GM23338 (cell line): ENCODE measurements at regions not wholly inside any gene's neighbourhood (a gene's known extent, or its start where the extent isn't known, plus 50 kb on each side); places are given as distances from the start of the nearest gene placed in this dataset.
A peak's percentile ranks its signal among the peaks of the same experiment; 100 is the strongest.

ENCODE experiments used
- ATAC-seq: fragments of 200-7000 bp; cut with Tn5 transposase; 3 replicates; pipeline ENCODE4 v1.9.1; 2020
- DNase-seq: peaks from one replicate; pipeline ENCODE4 v3.0.0-alpha.2; 2015; ENCODE audit warnings: low spot score
- H2AFZ ChIP-seq: fragments of 200-600 bp; sonication (generic); 2 replicates; pipeline ENCODE4 v1.8.0; 2016; ENCODE audit warnings: antibody characterized with exemption, mild to moderate bottlenecking, moderate library complexity
- H3F3A ChIP-seq: fragments of 200-600 bp; sonication (generic); replicated peaks from 2 replicates; pipeline ENCODE4 v1.8.0; 2017; ENCODE audit warnings: antibody characterized with exemption, mixed run types, low read depth
- H3K27ac ChIP-seq: fragments of 200-600 bp; sonication (generic); 2 replicates; pipeline ENCODE4 v1.6.1; 2016; ENCODE audit warnings: low read depth
- H3K27me3 ChIP-seq: fragments of 200-600 bp; sonication (generic); 2 replicates; pipeline ENCODE4 v1.8.0; 2016; ENCODE audit warnings: mild to moderate bottlenecking, mixed run types, moderate library complexity; ENCODE audit not compliant: insufficient read depth
- H3K36me3 ChIP-seq: fragments of 200-600 bp; sonication (generic); 2 replicates; pipeline ENCODE4 v1.8.0; 2016; ENCODE audit warnings: mild to moderate bottlenecking; ENCODE audit not compliant: insufficient read depth
- H3K4me1 ChIP-seq: fragments of 200-600 bp; sonication (generic); 2 replicates; pipeline ENCODE4 v1.8.0; 2016; ENCODE audit warnings: mild to moderate bottlenecking, moderate library complexity; ENCODE audit not compliant: insufficient read depth
- H3K4me2 ChIP-seq: fragments of 200-600 bp; sonication (generic); 2 replicates; pipeline ENCODE4 v1.7.1; 2017; ENCODE audit warnings: mixed run types
- H3K4me3 ChIP-seq: fragments of 200-600 bp; sonication (generic); 2 replicates; pipeline ENCODE4 v1.6.1; 2016; ENCODE audit warnings: mixed run types
- H3K79me2 ChIP-seq: fragments of 200-600 bp; sonication (generic); replicated peaks from 2 replicates; pipeline ENCODE4 v1.8.0; 2017; ENCODE audit warnings: mild to moderate bottlenecking; ENCODE audit not compliant: insufficient read depth
- H3K9me2 ChIP-seq: fragments of 200-600 bp; sonication (generic); 2 replicates; pipeline ENCODE4 v1.8.0; 2017; ENCODE audit not compliant: insufficient read depth
- H4K20me1 ChIP-seq: fragments of 200-600 bp; sonication (generic); replicated peaks from 2 replicates; pipeline ENCODE4 v1.8.0; 2017; ENCODE audit warnings: mild to moderate bottlenecking; ENCODE audit not compliant: insufficient read depth
- H3K27ac Mint-ChIP-seq: 2 replicates; pipeline ENCODE4 v1.8.0; 2020; ENCODE audit warnings: inconsistent platforms, mild to moderate bottlenecking, moderate library complexity, mixed read lengths
- H3K27me3 Mint-ChIP-seq: 3 replicates; pipeline ENCODE4 v1.8.0; 2022; ENCODE audit warnings: low read depth, mild to moderate bottlenecking, moderate library complexity, mixed read lengths, inconsistent platforms; ENCODE audit not compliant: insufficient read depth, poor library complexity
- H3K36me3 Mint-ChIP-seq: 3 replicates; pipeline ENCODE4 v1.8.0; 2021; ENCODE audit warnings: low read depth, mild to moderate bottlenecking, inconsistent platforms, moderate library complexity, mixed read lengths
- H3K4me1 Mint-ChIP-seq: 3 replicates; pipeline ENCODE4 v1.8.0; 2020; ENCODE audit warnings: mild to moderate bottlenecking, inconsistent platforms, mixed read lengths
- H3K4me3 Mint-ChIP-seq: 3 replicates; pipeline ENCODE4 v1.8.0; 2021; ENCODE audit warnings: moderate library complexity, mild to moderate bottlenecking, inconsistent platforms, mixed read lengths
- H3K9me3 Mint-ChIP-seq: 3 replicates; pipeline ENCODE4 v1.8.0; 2020; ENCODE audit warnings: moderate library complexity, mild to moderate bottlenecking, inconsistent platforms, mixed read lengths
- CREB1 ChIP-seq: fragments of 250-450 bp; sonication (Bioruptor Pico); IDR thresholded peaks from 2 replicates; pipeline ENCODE4 v1.5.0; 2020; ENCODE audit warnings: low read depth, mild to moderate bottlenecking, moderate library complexity
- EZH2 ChIP-seq: fragments of 200-600 bp; sonication (generic); IDR thresholded peaks from one replicate; pipeline ENCODE4 v1.8.0; 2017; ENCODE audit warnings: antibody characterized with exemption, mild to moderate bottlenecking, low read depth; ENCODE audit not compliant: unreplicated experiment
- EZH2phosphoT487 ChIP-seq: fragments of 200-600 bp; sonication (generic); IDR thresholded peaks from one replicate; pipeline ENCODE4 v1.8.1; 2018; ENCODE audit warnings: antibody characterized with exemption; ENCODE audit not compliant: unreplicated experiment
- JUNB ChIP-seq: IDR thresholded peaks from one replicate; pipeline ENCODE4 v1.6.1; 2016; ENCODE audit warnings: antibody characterized with exemption; ENCODE audit not compliant: unreplicated experiment
- NANOG ChIP-seq: IDR thresholded peaks from 2 replicates; pipeline ENCODE4 v1.6.1; 2016; ENCODE audit warnings: antibody characterized with exemption, borderline replicate concordance
- POLR2AphosphoS5 ChIP-seq: IDR thresholded peaks from 2 replicates; pipeline ENCODE4 v1.6.1; 2016; ENCODE audit warnings: antibody characterized with exemption, low read depth
- REST ChIP-seq: IDR thresholded peaks from one replicate; pipeline ENCODE4 v1.6.1; 2018; ENCODE audit warnings: antibody characterized with exemption; ENCODE audit not compliant: unreplicated experiment
- STAT1 ChIP-seq: IDR thresholded peaks from one replicate; pipeline ENCODE4 v1.6.1; 2016; ENCODE audit warnings: antibody characterized with exemption; ENCODE audit not compliant: unreplicated experiment
- ZNF114 ChIP-seq: fragments of 250-450 bp; sonication (Bioruptor Pico); IDR thresholded peaks from 2 replicates; pipeline ENCODE4 v1.5.0; 2020; ENCODE audit warnings: mild to moderate bottlenecking, moderate library complexity
- ZNF331 ChIP-seq: fragments of 250-450 bp; sonication (Bioruptor Pico); IDR thresholded peaks from 2 replicates; pipeline ENCODE4 v1.5.0; 2020; ENCODE audit warnings: low read depth, mild to moderate bottlenecking, moderate library complexity
- TF ChIP-seq, protein P1 (sequence below), 2 experiments: fragments of 200-600 bp in 1 of 2; sonication (generic) in 1 of 2; conservative IDR thresholded peaks; 2 replicates each; pipeline versions ENCODE4 v1.5.1 to v1.6.1; 2016 to 2017; ENCODE audit warnings: antibody characterized with exemption in 2 of 2, low read depth in 2 of 2, mild to moderate bottlenecking in 2 of 2, moderate library complexity in 1 of 2
- TF ChIP-seq, protein P2 (sequence below): IDR thresholded peaks from 2 replicates; pipeline ENCODE4 v1.6.1; 2016; ENCODE audit warnings: antibody characterized with exemption
- TF ChIP-seq, protein P3 (sequence below): fragments of 250-450 bp; sonication (Bioruptor Pico); IDR thresholded peaks from 2 replicates; pipeline ENCODE4 v1.5.0; 2020; ENCODE audit warnings: mild to moderate bottlenecking, moderate library complexity

DNA sequence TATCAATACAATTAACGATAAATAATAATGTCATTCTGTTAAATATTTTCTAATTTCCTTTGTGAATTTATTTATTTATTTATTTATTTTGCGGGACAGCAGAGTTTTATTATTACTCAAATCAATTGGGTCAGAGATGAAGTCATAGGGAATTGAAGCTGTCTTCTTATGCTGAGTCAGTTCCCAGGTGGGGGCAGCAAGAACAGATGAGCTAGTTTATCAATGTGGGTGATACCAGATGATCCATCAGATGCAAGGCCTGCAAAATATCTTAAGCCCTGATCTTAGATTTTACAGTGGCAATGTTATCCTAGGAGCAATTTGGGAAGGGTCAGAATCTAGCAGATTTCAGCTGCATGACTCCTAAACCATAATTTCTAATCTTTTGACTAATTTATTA is 1050.3 kb downstream of the OTOL1 start:
- DNase-seq (no peak), ATAC-seq (no peak)
- Mint-ChIP-seq H3K27me3 (no peaks in the 10 kb centered on the region), H3K36me3 (peaks cover 38% of the 10 kb centered on the region), H3K4me3 (no peak overlapping the region), H3K27ac (no peak overlapping the region), H3K4me1 (0 out of 3 replicates have a peak, but pooled peaks cover 4% of the 10 kb centered on the region), H3K9me3 (peaks cover 35% of the 10 kb centered on the region)
- no peak overlapping the region for H3K27ac ChIP-seq
- TF ChIP-seq, protein P1, sequence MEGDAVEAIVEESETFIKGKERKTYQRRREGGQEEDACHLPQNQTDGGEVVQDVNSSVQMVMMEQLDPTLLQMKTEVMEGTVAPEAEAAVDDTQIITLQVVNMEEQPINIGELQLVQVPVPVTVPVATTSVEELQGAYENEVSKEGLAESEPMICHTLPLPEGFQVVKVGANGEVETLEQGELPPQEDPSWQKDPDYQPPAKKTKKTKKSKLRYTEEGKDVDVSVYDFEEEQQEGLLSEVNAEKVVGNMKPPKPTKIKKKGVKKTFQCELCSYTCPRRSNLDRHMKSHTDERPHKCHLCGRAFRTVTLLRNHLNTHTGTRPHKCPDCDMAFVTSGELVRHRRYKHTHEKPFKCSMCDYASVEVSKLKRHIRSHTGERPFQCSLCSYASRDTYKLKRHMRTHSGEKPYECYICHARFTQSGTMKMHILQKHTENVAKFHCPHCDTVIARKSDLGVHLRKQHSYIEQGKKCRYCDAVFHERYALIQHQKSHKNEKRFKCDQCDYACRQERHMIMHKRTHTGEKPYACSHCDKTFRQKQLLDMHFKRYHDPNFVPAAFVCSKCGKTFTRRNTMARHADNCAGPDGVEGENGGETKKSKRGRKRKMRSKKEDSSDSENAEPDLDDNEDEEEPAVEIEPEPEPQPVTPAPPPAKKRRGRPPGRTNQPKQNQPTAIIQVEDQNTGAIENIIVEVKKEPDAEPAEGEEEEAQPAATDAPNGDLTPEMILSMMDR (conservative IDR thresholded peaks at IDR 0.05; ENCODE audit: low read depth in 2 of 2), result no peak
- TF ChIP-seq ZNF331 (CRISPR knock-in tag), result no peak
- no peak for TF ChIP-seq JUNB
- TF ChIP-seq, protein P2, sequence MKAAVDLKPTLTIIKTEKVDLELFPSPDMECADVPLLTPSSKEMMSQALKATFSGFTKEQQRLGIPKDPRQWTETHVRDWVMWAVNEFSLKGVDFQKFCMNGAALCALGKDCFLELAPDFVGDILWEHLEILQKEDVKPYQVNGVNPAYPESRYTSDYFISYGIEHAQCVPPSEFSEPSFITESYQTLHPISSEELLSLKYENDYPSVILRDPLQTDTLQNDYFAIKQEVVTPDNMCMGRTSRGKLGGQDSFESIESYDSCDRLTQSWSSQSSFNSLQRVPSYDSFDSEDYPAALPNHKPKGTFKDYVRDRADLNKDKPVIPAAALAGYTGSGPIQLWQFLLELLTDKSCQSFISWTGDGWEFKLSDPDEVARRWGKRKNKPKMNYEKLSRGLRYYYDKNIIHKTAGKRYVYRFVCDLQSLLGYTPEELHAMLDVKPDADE, result no peak
- TF ChIP-seq STAT1, result no peak
- no peak for TF ChIP-seq POLR2AphosphoS5
- TF ChIP-seq NANOG, result no peak
- TF ChIP-seq ZNF114 (CRISPR knock-in tag), result no peak
- TF ChIP-seq EZH2, result no peak
- TF ChIP-seq REST, result no peak
- TF ChIP-seq CREB1 (CRISPR knock-in tag), result no peak
- TF ChIP-seq EZH2phosphoT487, result no peak
- TF ChIP-seq, protein P3, sequence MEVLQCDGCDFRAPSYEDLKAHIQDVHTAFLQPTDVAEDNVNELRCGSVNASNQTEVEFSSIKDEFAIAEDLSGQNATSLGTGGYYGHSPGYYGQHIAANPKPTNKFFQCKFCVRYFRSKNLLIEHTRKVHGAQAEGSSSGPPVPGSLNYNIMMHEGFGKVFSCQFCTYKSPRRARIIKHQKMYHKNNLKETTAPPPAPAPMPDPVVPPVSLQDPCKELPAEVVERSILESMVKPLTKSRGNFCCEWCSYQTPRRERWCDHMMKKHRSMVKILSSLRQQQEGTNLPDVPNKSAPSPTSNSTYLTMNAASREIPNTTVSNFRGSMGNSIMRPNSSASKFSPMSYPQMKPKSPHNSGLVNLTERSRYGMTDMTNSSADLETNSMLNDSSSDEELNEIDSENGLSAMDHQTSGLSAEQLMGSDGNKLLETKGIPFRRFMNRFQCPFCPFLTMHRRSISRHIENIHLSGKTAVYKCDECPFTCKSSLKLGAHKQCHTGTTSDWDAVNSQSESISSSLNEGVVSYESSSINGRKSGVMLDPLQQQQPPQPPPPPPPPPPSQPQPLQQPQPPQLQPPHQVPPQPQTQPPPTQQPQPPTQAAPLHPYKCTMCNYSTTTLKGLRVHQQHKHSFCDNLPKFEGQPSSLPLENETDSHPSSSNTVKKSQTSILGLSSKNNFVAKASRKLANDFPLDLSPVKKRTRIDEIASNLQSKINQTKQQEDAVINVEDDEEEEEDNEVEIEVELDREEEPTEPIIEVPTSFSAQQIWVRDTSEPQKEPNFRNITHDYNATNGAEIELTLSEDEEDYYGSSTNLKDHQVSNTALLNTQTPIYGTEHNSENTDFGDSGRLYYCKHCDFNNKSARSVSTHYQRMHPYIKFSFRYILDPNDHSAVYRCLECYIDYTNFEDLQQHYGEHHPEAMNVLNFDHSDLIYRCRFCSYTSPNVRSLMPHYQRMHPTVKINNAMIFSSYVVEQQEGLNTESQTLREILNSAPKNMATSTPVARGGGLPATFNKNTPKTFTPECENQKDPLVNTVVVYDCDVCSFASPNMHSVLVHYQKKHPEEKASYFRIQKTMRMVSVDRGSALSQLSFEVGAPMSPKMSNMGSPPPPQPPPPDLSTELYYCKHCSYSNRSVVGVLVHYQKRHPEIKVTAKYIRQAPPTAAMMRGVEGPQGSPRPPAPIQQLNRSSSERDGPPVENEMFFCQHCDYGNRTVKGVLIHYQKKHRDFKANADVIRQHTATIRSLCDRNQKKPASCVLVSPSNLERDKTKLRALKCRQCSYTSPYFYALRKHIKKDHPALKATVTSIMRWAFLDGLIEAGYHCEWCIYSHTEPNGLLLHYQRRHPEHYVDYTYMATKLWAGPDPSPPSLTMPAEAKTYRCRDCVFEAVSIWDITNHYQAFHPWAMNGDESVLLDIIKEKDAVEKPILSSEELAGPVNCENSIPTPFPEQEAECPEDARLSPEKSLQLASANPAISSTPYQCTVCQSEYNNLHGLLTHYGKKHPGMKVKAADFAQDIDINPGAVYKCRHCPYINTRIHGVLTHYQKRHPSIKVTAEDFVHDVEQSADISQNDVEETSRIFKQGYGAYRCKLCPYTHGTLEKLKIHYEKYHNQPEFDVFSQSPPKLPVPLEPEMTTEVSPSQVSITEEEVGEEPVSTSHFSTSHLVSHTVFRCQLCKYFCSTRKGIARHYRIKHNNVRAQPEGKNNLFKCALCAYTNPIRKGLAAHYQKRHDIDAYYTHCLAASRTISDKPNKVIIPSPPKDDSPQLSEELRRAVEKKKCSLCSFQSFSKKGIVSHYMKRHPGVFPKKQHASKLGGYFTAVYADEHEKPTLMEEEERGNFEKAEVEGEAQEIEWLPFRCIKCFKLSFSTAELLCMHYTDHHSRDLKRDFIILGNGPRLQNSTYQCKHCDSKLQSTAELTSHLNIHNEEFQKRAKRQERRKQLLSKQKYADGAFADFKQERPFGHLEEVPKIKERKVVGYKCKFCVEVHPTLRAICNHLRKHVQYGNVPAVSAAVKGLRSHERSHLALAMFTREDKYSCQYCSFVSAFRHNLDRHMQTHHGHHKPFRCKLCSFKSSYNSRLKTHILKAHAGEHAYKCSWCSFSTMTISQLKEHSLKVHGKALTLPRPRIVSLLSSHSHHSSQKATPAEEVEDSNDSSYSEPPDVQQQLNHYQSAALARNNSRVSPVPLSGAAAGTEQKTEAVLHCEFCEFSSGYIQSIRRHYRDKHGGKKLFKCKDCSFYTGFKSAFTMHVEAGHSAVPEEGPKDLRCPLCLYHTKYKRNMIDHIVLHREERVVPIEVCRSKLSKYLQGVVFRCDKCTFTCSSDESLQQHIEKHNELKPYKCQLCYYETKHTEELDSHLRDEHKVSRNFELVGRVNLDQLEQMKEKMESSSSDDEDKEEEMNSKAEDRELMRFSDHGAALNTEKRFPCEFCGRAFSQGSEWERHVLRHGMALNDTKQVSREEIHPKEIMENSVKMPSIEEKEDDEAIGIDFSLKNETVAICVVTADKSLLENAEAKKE, result no peak
- no peaks in the 10 kb centered on the region for H3F3A ChIP-seq
- no peaks in the 10 kb centered on the region for H3K79me2 ChIP-seq
- no peaks in the 10 kb centered on the region for H3K4me1 ChIP-seq
- H2AFZ ChIP-seq, result 0 out of 2 replicates have a peak overlapping the region, but pooled peaks have one; percentile 34
- no peak overlapping the region for H3K4me3 ChIP-seq
- H3K4me2 ChIP-seq, result no peak overlapping the region
- peaks cover 11% of the 10 kb centered on the region; the same call in 1 of the 2 replicates for H3K36me3 ChIP-seq
- no peaks in the 10 kb centered on the region for H3K27me3 ChIP-seq
- H4K20me1 ChIP-seq, result no peaks in the 10 kb centered on the region
- 0 out of 2 replicates have a peak, but pooled peaks cover 8% of the 10 kb centered on the region for H3K9me2 ChIP-seq
